Astrocyte (in vitro differentiated cells and primary cell): ENCODE measurements at regions not wholly inside any gene's neighbourhood (a gene's known extent, or its start where the extent isn't known, plus 50 kb on each side); places are given as distances from the start of the nearest gene placed in this dataset.

ENCODE experiments used
- CTCF ChIP-seq: IDR thresholded peaks from 2 replicates; pipeline ENCODE4 v1.5.1; 2011; ENCODE audit warnings: low read depth, mild to moderate bottlenecking, inconsistent platforms, low read length, moderate library complexity; ENCODE audit not compliant: insufficient read depth
- EZH2 ChIP-seq: IDR thresholded peaks from 2 replicates; pipeline ENCODE4 v1.6.1; 2012; ENCODE audit warnings: mild to moderate bottlenecking, low read length, inconsistent platforms; ENCODE audit not compliant: insufficient read depth

- TF ChIP-seq CTCF (no peak), EZH2 (no peak)
Observed at GRCh38 chr10:53064614-53065013, 292.0 kb upstream of the MBL2 start.
